Fibroblast of the aortic adventitia (primary cell): ENCODE measurements at regions not wholly inside any gene's neighbourhood (a gene's known extent, or its start where the extent isn't known, plus 50 kb on each side); places are given as distances from the start of the nearest gene placed in this dataset.

Experiments used
- DNase-seq: peaks from one replicate; pipeline ENCODE4 v3.0.0-alpha.2; 2010; ENCODE audit warnings: low read depth
- H3K4me3 ChIP-seq: 2 replicates; pipeline ENCODE4 v1.5.1; 2011; ENCODE audit warnings: low read depth, mild to moderate bottlenecking, control low read depth, low read length, moderate library complexity
- CTCF ChIP-seq: IDR thresholded peaks from 2 replicates; pipeline ENCODE4 v1.5.1; 2011; ENCODE audit warnings: mild to moderate bottlenecking, low read length, control low read depth, inconsistent platforms; ENCODE audit not compliant: insufficient read depth

GRCh38 chr19:30116984-30117555 lies 175.0 kb downstream of the URI1 start:
- no peak for DNase-seq
- TF ChIP-seq CTCF, result no peak
- no peak overlapping the region for H3K4me3 ChIP-seq

GRCh38 chr19:30117636-30118145 lies 175.7 kb downstream of the URI1 start:
- no peak for DNase-seq
- TF ChIP-seq CTCF, result no peak
- H3K4me3 ChIP-seq, result no peak overlapping the region

GRCh38 chr19:30118221-30118620 lies 176.2 kb downstream of the URI1 start:
- no peak for DNase-seq
- no peak overlapping the region for H3K4me3 ChIP-seq
- no peak for TF ChIP-seq CTCF

- TF ChIP-seq CTCF, result no peak
- no peak for DNase-seq
- H3K4me3 ChIP-seq, result no peak overlapping the region
Observed at GRCh38 chr19:30118760-30119159, 176.7 kb downstream of the URI1 start.

- no peak for DNase-seq
- H3K4me3 ChIP-seq, result no peak overlapping the region
- no peak for TF ChIP-seq CTCF
Observed at GRCh38 chr19:30119180-30119908, 177.3 kb downstream of the URI1 start.

- TF ChIP-seq CTCF, result no peak
Observed at GRCh38 chr19:30120860-30121484, 178.9 kb downstream of the URI1 start.

More at GRCh38 chr19:30120860-30121484, 178.9 kb downstream of the URI1 start:
- no peak for DNase-seq
- no peak overlapping the region for H3K4me3 ChIP-seq
